ENCODE measurements at regions not wholly inside any gene's neighbourhood (a gene's known extent, or its start where the extent isn't known, plus 50 kb on each side); places are given as distances from the start of the nearest gene placed in this dataset.

DNA sequence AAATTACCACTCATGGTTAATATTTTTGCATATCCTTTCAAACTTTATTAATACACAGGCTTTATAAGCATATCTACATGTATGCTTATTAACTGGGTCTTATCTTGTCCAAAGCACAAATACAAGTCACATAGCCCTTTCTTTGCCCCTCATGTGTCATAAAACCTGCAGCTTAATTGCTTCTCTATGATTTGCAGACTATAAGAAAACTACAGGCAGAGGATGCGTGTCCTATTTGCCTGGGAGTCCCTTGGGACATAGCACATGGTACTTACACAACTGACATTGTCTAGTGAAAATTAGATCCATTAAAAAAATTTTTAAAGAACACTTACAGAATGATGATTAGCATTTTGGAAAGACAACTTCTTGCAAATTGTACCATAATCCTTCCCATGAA is 190.5 kb upstream of the PLEKHA5 start:
- no peak for TF ChIP-seq POLR2AphosphoS5 (IDR thresholded peaks at IDR 0.05; ENCODE audit: insufficient read depth in 1 of 2, low read depth in 1 of 2)
- TF ChIP-seq POLR2A (IDR thresholded peaks at IDR 0.05) = no peak
- no peak for TF ChIP-seq CTCF (IDR thresholded peaks at IDR 0.05)
- H3K4me1 ChIP-seq = no peaks in the 10 kb centered on the region

GRCh38 chr12:18942669-18943068 is 186.9 kb upstream of the PLEKHA5 start:
- DNase-seq (ENCODE audit: extremely low spot score in 2 of 2) = no peak
- TF ChIP-seq CTCF (IDR thresholded peaks at IDR 0.05) (no peak), POLR2AphosphoS5 (IDR thresholded peaks at IDR 0.05; ENCODE audit: insufficient read depth in 1 of 2, low read depth in 1 of 2) (no peak), POLR2A (IDR thresholded peaks at IDR 0.05) (no peak)
- intact Hi-C loops (cut with DNase I) = no loop called here

More for the DNA sequence above, 190.5 kb upstream of the PLEKHA5 start:
- H3K4me3 ChIP-seq = no peak overlapping the region
- no peaks in the 10 kb centered on the region for H3K27me3 ChIP-seq
- intact Hi-C loops (cut with DNase I) = no loop called here
- no peak for DNase-seq (ENCODE audit: extremely low spot score in 2 of 2)
- H3K36me3 ChIP-seq = no peaks in the 10 kb centered on the region
- H3K27ac ChIP-seq = no peak overlapping the region
- H3K9me3 ChIP-seq = no peaks in the 10 kb centered on the region

DNA sequence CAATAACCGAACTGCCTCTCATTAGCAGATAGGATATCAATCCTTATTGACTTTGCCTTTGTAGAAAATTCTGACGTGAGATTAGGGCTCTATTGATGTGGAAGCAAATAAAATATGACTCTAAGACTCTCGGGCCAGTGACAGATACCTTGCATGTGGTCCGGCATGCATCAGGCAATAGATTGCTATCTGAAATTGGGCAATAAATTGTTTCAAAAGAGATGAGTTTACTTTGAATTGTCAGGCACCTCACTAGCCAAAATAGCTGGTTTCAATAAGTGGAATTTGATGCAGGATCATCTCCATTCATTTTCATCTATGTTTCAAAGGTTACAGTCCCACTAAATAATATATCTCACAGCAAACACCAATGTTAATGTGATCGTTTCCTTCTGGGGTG is 186.3 kb upstream of the PLEKHA5 start:
- Histone ChIP-seq H3K27me3 (no peaks in the 10 kb centered on the region), H3K4me3 (no peak overlapping the region), H3K36me3 (no peaks in the 10 kb centered on the region), H3K4me1 (no peaks in the 10 kb centered on the region), H3K9me3 (no peaks in the 10 kb centered on the region), H3K27ac (no peak overlapping the region)
- TF ChIP-seq CTCF (IDR thresholded peaks at IDR 0.05) (no peak), POLR2A (IDR thresholded peaks at IDR 0.05) (no peak), POLR2AphosphoS5 (IDR thresholded peaks at IDR 0.05; ENCODE audit: insufficient read depth in 1 of 2, low read depth in 1 of 2) (no peak)
- no peak for DNase-seq (ENCODE audit: extremely low spot score in 2 of 2)
- intact Hi-C loops (cut with DNase I) = no loop called here

More at GRCh38 chr12:18942669-18943068, 186.9 kb upstream of the PLEKHA5 start:
- H3K9me3 ChIP-seq = no peaks in the 10 kb centered on the region
- H3K4me3 ChIP-seq = no peak overlapping the region
- no peak overlapping the region for H3K27ac ChIP-seq
- H3K4me1 ChIP-seq = no peaks in the 10 kb centered on the region
- no peaks in the 10 kb centered on the region for H3K27me3 ChIP-seq
- H3K36me3 ChIP-seq = no peaks in the 10 kb centered on the region

DNA sequence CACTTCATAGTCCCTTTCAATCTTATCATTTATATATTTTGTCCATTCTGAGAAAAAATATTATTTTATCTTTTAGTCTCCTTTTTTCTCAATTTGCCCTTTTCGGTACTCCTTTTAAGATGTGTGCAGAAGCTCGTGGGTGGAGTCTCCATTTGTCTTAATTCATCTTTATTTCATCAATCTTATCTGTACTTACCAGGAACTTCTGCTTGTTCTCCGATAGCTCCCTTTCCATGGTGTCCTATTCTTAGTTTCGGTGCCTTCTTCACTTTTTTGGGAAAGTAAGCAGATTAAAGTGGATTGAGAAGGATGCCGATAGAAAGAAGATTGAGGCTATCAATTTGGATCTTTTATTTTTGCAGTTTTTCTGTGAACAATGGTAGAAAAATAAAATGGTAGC is 183.4 kb upstream of the PLEKHA5 start:
- intact Hi-C loops (cut with DNase I) = no loop called here
- Histone ChIP-seq H3K4me1 (no peaks in the 10 kb centered on the region), H3K9me3 (no peaks in the 10 kb centered on the region), H3K4me3 (no peak overlapping the region), H3K27me3 (no peaks in the 10 kb centered on the region), H3K27ac (no peak overlapping the region), H3K36me3 (no peaks in the 10 kb centered on the region)
- DNase-seq (ENCODE audit: extremely low spot score in 2 of 2) = no peak
- TF ChIP-seq POLR2A (IDR thresholded peaks at IDR 0.05) (no peak), CTCF (IDR thresholded peaks at IDR 0.05) (no peak), POLR2AphosphoS5 (IDR thresholded peaks at IDR 0.05; ENCODE audit: insufficient read depth in 1 of 2, low read depth in 1 of 2) (no peak)

- H3K4me1 ChIP-seq = no peaks in the 10 kb centered on the region
- H3K27ac ChIP-seq = no peak overlapping the region
- intact Hi-C loops (cut with DNase I) = no loop called here
- no peaks in the 10 kb centered on the region for H3K36me3 ChIP-seq
- no peak overlapping the region for H3K4me3 ChIP-seq
- no peaks in the 10 kb centered on the region for H3K27me3 ChIP-seq
- DNase-seq (ENCODE audit: extremely low spot score in 2 of 2) = no peak
- H3K9me3 ChIP-seq = no peaks in the 10 kb centered on the region
- TF ChIP-seq POLR2AphosphoS5 (IDR thresholded peaks at IDR 0.05; ENCODE audit: insufficient read depth in 1 of 2, low read depth in 1 of 2) (no peak), POLR2A (IDR thresholded peaks at IDR 0.05) (no peak), CTCF (IDR thresholded peaks at IDR 0.05) (no peak)
These were observed 178.3 kb upstream of the PLEKHA5 start for GRCh38 chr12:18951218-18951617.

Data from vagina (tissue), 2 donors.